Ishikawa (cell line): ENCODE measurements at regions not wholly inside any gene's neighbourhood (a gene's known extent, or its start where the extent isn't known, plus 50 kb on each side); places are given as distances from the start of the nearest gene placed in this dataset.

Experiments used
- CEBPB ChIP-seq: IDR thresholded peaks from 2 replicates; pipeline ENCODE4 v1.6.1; 2012
- CREB1 ChIP-seq: IDR thresholded peaks from 2 replicates; pipeline ENCODE4 v1.6.1; 2012; ENCODE audit warnings: low read depth
- EGR1 ChIP-seq: IDR thresholded peaks from 2 replicates; pipeline ENCODE4 v1.6.1; 2012
- EP300 ChIP-seq: IDR thresholded peaks from 2 replicates; pipeline ENCODE4 v1.6.1; 2012; ENCODE audit warnings: borderline replicate concordance
- FOXM1 ChIP-seq: IDR thresholded peaks from 2 replicates; pipeline ENCODE4 v1.6.1; 2012; ENCODE audit warnings: low read depth, borderline replicate concordance
- RAD21 ChIP-seq: IDR thresholded peaks from 2 replicates; pipeline ENCODE4 v1.6.1; 2012; ENCODE audit warnings: low read depth
- REST ChIP-seq: IDR thresholded peaks from 2 replicates; pipeline ENCODE4 v1.6.1; 2012; ENCODE audit warnings: low read depth, mild to moderate bottlenecking
- TAF1 ChIP-seq: IDR thresholded peaks from 2 replicates; pipeline ENCODE4 v1.6.1; 2012; ENCODE audit warnings: low read depth, mild to moderate bottlenecking
- TCF12 ChIP-seq: IDR thresholded peaks from 2 replicates; pipeline ENCODE4 v1.6.1; 2012; ENCODE audit warnings: low read depth
- TEAD4 ChIP-seq: IDR thresholded peaks from 2 replicates; pipeline ENCODE4 v1.6.1; 2012

GRCh38 chr2:236489895-236490404 is 79.7 kb upstream of the ACKR3 start:
- TF ChIP-seq FOXM1 = no peak
- no peak for TF ChIP-seq TCF12
- TF ChIP-seq TAF1 = no peak
- no peak for TF ChIP-seq REST
- no peak for TF ChIP-seq CREB1
- TF ChIP-seq TEAD4 = no peak
- TF ChIP-seq EGR1 = no peak
- no peak for TF ChIP-seq RAD21
- TF ChIP-seq EP300 = no peak
- TF ChIP-seq CEBPB = no peak
